ENCODE measurements at regions not wholly inside any gene's neighbourhood (a gene's known extent, or its start where the extent isn't known, plus 50 kb on each side); places are given as distances from the start of the nearest gene placed in this dataset.
A peak's percentile ranks its signal among the peaks of the same experiment; 100 is the strongest.
"Not testable (repeated sequence)": the region's sequence is repeated elsewhere in the genome, so short reads cannot be mapped to it uniquely, and the experiment has no call there.

DNA sequence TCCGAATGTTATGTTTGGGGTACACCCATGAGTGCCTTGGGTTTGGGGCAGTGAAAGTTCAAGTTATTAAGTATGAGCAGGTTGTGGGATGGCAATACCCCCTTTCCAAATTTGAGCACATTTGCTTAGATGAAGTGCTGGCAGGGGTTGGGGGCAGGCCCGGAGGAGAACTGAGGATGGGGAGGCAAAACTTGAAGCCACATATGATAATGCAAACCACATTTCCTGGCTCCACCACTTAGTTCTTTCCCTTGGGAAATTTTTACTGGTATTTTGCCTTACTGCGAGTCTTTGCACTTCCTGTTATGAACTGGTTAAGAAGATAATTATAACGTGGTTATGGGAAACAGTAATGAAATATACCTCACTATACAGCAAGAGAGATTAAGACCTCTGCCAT is 336.0 kb upstream of the ONECUT1 start:
- DNase-seq (ENCODE audit: low read depth), result no peak

DNA sequence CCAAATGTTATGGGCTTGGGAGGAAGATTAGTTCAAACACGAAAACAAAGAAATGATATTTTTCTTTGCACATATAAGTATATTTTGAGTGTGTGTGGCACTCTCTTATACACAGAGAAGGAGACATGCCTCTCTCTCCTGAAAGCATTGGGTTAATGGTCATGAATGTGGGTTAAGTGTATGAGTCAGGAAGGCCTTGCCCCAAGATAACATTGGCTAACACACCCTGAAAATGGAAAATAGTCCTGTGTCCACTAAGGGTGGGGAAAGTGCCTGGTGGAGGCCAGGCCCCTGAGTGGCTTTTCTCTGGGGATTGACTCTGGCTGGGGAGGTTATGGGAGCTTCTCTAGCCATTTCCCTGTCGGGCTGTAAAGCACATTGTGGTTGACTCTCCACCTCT is 332.7 kb upstream of the ONECUT1 start:
- DNase-seq (ENCODE audit: low read depth), result no peak

DNA sequence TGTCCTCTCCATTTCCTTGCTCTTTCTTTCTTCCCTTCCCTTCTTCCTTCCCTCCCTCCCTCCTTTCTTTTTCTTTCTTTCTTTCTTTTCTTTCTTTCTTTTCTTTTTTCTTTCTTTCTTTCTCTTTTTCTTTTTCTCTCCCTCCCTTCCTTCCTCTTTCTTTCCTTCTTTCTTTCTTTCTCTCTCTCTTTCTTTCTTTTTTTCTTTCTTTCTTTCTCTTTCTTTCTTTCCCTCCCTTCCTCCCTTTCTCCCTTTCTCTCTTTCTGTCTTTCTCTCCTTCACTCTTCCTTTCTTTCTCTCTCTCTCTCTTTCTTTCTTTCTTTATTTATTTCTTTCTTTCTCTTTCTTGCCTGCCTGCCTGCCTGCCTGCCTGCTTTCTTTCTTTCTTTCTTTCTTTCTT is 326.8 kb upstream of the ONECUT1 start:
- not testable (repeated sequence) for DNase-seq (ENCODE audit: low read depth)

DNA sequence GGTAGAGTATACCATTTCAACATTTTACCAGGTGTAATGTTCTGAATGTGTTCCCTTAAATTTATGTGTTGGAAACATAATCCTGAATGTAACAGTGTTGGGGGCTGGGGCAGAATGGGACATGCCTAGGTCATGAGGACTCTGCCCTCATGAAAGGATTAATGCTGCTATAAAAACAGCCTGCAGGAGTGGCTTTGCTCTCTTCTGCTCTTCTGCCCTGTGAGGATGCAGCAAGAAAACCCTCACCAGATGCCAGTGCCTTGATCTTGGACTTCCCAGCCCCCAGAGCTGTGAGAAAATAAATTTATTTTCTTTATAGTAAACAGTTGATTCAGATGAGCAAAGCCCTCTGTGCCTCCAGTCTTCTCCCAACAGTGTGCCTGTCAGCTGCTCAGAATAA is 326.0 kb upstream of the ONECUT1 start:
- DNase-seq (ENCODE audit: low read depth), result no peak

DNA sequence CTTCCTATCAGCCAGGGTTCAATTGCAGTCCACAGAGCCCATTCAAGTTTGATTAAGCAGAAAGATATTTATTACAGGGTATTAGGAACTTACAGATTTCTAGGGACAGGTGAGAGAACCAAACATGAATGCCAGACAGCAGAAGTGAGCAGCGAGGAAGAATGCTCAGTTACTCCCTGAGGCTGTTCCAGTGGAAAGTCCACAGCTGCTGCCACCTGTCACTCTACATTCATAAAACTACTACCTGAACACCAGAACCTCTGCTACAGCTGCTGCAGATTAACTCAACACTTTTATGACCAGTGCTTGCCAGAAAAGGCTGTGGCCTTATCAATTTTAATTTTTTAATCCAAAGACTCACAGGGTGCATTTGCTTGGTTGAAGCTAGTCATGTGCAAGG is 325.4 kb upstream of the ONECUT1 start:
- no peak for DNase-seq (ENCODE audit: low read depth)

DNA sequence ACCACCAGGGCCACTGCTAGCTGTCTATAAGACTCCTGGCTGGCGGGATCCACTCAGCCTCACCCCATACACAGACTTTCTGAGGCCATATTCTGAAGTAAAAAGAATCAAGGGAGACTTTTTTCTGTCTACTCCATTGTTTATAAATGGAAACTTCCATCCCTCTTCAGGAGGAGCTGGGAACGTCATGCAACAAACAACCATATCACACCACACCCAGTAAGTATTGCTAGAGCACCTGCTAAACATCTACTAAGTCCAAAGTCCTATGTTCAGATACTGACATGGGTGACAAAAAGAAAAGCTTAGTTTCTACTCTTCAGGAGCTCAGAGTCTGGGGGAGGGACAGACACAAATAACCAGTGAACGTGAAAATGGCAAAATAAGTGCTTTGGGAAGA is 324.8 kb upstream of the ONECUT1 start:
- no peak for DNase-seq (ENCODE audit: low read depth)

DNA sequence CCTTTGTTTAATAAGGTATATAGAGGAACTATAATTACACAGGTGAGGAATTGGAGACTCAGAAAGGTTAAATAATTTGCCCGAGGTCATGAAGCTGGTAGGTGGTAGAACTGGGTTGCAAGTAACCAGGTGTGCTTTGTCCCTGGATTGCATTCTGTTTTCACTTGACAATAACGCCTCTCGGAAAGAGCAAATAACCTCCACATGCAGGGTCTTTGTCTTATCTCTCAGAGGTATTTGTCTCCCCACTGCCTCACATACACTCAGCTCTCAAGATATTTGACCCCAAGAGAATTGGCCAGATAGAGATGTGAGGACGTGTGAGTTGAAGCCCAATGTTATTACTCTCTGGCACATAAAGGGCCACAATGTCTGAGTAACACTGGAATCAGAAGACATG is 320.9 kb upstream of the ONECUT1 start:
- DNase-seq (ENCODE audit: low read depth), result no peak

DNA sequence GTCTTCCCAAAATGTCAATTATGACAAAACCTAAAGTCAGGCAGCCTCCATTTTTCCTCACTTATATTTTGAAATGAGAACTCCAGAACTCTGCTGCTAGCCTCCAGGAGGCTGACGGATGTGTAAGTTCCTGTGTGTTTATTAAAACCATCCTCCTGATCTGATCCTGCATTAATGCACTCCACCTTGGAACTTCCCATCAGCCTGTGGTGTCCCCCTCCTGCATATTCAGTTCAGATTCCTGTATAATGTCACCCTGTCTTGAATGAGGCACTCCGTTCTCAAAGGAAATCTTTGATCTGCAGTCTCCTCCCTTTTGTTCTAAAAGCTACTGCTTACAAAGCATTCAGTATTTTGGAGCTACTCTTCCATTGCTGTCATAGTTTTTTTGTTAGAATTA is 318.2 kb upstream of the ONECUT1 start:
- no peak for DNase-seq (ENCODE audit: low read depth)

DNA sequence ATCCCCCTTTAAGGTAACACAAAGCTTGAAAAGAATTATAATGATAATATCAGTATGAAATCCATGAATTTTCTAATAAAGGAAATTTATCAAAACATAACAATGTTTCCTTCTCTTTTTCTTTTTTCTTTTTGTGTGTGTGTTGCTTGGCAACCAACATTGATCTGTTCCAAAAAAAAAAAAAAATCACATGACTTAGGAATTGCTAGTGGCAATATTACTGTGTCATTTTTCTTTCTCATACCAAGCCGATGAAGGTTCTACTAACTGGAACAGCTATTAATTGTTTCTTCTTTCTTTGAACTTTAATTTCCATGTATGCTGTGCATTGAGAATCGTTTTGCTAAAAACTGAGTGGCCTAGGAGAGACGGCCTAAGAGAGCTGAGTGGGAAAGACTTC is 317.7 kb upstream of the ONECUT1 start:
- no peak for DNase-seq (ENCODE audit: low read depth)

DNA sequence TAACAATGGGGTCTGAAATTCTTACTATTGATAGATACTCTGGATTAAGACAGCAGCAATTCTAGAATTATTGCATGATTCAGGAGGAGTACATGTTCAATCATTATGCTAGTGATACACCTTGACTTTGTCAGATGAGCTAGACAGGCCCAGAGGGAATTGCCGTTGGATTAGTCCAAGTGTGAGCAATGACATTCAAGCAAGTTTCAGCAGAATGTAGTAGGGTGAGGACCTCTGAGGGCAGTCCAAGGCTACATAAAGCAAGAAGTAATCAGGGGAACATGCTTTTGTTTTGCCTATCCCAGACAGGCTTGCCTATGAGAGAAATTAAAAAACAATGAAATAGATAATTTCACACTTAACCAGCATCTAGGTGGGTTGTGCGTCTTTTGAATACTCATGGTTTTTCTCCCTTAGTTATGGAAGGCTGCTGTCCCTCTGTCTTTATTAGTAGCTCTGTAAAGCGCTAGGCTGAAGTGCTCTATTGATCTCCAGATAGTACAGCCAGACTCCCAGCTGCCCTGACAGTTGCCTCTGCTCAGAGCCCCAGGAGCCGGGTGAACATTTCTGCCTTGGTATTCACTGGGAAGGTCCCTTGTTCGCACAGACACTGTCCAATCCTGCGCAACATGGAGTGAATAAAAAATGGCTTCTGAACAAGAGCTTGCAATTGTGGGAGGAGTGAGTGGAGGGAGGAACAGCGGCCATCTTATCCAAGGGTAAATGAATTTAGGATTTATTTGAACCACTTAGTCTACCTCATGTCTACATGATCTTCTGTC is 316.6 kb upstream of the ONECUT1 start:
- DNase-seq (ENCODE audit: low read depth), result no peak

DNA sequence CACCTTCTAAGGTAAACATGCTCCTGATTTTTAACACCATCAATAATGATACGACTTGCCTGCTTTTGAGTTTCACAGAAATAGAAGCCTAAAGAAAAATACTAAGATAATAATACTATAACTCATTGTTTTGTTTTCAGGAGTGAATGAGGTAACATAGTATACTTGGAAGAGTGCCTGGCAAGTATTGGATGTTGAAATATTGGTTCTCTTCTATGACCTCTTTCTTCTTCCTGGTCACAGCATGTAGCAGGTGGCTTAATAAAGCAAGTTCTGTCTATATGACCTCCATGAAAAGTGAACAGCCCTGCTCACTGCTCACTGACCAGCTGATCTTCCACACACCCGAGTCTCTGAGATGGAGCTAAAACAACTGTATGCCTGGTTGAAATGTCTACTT is 312.3 kb upstream of the ONECUT1 start:
- no peak for DNase-seq (ENCODE audit: low read depth)

DNA sequence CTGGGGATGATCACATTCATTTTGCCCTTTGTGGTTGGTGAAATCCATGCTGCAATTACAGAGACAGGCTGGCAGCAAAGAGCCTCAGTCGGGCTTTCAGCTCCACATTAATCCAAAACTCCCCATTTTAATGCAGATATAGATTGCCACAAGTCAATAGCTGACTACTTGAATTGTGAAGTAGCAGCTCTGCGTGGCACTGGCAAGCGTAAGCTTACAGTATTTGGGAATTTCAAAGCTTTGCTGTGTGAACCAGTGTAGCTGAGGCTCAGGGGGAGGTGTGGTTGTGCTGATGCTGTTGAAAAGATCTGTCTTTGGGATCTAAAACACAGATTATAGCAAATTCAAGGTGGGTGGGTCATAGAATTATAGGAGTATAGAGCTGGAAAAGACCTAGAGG is 290.3 kb upstream of the ONECUT1 start:
- no peak for DNase-seq (ENCODE audit: low read depth)

DNA sequence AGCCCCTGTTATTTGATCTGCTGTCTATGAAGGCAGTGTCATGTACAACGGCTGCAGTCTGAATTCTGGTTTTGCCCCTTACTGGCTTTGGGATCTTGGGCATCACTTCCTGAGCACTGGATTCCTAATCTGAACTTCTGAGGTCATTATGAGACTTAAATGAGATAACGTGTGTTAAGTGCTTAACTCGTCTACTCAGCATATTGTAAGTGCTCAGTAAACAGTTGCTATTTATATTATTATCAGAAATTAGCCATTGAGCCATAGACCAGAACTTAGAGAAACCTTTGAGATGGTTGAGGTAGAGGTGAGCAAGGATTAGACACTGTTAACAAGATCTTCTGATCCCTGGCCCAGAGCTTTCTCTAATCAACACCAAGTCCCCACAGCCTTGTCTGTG is 284.1 kb upstream of the ONECUT1 start:
- no peak for DNase-seq (ENCODE audit: low read depth)

DNA sequence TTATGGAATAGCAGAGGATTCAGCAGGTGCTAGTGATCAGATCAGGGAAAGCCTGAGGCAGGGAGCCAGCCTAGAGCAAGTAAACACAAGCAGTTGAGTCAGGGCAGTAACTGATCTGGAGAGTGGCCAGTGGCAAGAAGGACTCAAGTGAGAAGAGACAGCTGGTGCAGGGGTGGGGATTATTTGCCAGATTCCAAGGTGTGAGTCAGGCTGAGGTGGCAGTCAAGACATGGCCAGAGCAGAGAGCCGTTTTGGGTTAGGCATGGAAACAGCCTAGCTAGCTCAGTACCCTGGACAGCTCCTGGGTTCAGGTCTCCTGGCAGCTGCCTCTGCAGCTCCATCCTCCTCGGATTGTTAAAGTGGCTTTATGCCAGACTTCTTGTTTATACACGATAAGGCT is 281.9 kb upstream of the ONECUT1 start:
- peak; percentile 53 for DNase-seq (ENCODE audit: low read depth)

DNA sequence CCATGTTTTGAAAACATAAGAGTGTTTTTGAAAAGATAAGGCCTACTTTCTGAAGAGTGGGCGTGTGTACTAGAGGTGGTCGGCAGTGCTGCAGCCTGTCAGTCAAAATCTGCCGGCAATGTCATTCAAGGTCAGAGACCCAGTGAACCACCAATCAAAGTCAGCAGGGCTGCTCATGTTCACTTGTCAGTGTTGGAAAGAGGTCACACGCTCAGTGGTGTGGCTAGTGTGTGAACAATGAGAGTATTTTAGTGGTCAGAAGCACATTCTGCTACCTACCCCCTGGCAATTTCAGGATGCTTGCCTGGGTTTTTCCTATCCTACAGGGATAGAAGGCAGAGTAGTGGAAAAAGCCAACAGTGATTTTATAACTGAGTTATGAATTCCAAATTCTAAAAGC is 278.5 kb upstream of the ONECUT1 start:
- no peak for DNase-seq (ENCODE audit: low read depth)

DNA sequence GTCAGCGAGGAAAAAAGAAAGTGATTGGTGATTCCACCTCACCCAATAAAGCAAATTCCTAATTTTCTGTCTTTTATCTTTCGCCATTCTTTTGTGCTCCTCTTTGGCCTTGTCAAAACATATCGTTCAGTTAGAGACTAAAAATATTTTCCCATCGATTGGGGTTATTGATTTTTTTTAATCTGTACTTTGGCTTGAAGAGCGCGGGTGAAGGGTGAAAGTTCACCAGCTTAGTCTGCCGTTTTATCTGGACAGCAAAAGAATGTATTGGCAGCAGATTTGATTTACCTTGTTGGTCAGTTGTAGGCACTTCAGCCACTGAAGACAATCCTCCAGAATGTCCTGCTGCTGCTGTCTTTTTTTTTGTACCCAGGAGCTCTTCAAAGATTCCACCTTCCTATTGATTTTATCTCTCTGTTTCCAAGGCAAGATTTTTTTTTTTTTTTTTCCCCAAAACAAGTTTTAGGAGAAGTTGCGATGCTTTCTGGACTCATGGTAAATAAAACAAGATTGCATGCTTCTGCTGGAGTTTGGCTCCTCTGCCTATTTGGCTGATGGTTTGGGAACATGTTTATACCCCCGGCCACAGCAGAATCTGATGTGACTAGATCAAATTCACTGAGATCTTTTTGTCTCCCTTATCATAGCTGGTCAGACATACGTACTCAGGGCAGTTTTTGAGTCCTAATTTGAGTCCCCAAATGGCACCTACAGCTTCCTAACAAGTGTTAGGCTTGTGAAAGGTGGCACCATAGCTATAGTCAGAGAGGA is 269.3 kb upstream of the ONECUT1 start:
- no peak for DNase-seq (ENCODE audit: low read depth)

DNA sequence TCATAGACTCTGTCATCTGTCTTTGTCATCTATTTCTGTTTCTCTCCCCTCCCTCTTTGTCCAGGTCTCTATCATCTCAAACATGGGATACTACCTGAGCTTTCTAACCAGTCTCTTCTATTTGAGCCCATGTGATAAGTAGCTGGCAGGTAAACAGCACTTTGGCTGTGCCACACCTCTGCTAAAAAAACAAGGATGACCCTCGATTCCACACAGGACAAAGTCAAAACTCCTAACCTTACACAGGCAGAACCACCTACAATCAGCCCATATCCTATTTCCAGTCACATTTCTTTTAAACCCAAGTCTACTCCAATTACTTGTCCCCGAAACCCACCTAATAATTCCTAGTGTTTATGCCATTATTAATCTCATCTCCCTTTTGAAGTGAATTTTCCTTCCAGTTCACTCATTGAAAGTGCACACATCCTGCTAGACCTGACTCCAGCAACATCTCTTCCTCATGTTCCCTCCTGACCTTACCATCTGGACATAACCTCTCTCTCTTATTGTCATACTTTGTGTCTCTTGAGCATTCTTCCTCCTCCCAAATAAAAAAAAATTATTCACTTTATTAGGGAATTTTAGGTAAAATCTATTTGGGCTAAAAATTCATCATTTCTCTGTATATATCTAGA is 256.1 kb upstream of the ONECUT1 start:
- no peak for DNase-seq (ENCODE audit: low read depth)

DNA sequence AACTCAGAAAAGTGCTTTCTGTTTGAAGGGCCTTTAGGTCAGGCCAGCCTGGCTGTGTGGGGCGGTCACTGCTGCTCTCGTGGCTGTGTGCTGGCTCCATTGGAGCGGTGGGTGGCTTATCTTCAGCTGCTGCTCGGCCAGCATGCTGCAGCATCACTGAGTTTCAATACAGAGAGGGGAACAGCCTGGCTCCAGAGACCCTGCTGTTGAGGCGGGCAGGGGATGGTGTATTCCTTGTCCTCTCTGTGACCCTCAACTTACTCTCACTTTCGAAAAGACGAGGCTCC is 248.5 kb upstream of the ONECUT1 start:
- DNase-seq (ENCODE audit: low read depth), result no peak

DNA sequence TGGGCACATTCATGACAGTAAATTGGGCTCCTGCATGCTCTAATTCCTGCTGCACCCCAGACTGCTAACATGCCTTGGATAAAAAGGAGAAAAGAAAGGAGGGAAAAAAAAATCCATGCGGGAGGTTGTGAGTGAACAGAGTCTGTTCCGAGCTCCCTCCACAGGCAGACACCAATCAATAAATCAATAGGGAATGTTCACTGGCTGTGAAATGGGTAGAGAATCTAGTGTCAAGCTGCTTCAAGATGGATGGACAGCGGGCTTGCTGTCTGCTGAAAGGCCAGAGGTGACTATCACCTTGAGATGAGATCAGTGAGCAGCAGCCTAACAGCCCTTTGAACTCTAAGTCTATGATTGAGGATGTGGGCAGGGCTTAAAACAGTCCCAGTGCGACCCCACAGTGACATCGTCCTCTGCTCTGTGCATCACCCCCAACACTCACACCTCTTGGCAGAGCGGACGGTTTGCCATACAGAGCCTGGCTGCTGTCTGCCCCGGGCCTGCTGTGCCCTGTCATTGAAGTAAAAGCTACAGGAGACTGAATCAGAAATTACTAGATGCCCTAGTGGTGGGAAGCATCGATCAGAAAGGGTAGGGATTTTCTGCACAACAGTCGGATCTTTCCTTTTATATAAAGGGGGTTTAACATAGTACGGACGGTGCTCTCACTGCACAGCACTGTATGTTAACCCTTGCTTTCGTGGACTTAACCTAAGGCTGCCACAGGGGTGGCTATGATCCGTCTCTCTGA is 247.9 kb upstream of the ONECUT1 start:
- no peak for DNase-seq (ENCODE audit: low read depth)

DNA sequence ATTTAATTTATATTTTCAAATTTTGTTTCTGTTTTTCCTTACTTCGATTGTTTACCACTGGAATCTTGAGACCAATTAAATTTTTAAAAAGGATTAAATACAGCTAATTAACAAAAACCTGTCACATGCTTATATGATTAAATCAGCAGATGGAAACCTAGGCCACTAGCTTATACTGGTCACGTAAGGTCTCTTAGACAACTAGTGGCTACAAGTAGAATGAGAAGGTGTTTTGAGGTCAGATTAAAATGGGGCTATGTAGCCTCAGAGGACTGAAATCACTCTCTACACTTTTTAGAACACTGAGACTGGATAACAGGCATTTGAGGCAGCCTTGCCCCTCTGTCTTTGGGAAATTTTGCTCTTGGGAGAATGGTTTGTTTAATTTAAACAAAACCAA is 246.5 kb upstream of the ONECUT1 start:
- DNase-seq (ENCODE audit: low read depth), result no peak

DNA sequence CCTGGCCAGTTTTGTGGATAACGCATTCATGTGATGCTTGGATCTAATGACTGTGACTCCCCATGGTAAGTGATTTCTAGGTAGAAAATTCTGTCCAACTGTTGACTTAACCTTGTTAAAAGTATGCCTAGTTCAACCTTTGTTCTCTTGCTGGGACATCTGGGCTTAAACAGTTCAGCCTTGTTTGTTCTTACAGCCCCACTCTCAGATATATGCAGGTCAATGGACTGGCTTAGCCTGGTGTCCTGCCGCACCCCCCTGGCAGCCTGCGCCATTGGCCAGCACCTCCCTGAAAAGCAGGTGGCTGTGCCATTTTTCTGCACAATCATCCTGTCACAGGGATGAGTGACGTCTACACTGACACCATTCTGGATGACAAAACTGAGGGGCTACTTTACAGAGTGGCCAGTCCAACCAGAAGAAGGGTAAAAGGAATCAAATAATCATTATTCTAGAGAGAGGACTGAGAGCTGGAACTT is 244.7 kb upstream of the ONECUT1 start:
- DNase-seq (ENCODE audit: low read depth), result no peak

DNA sequence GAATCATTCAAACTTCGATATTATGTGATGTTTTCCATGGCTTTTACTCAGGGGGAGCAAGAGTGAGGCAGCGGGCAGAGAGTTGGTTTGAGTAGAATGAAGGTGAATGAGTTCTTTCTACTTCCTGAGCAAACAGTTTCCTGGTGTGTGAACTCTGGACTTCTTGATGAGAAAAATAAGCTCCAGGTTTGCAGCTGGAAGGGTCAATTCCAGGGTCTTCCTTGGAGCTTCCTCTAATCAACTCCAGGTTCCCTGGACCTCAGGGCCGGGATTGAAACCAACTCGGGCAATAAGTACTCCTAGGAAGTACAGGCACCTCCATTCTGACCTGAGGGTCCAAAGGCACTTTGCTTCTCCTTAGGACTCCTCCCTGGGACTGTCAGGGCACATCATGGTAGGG is 243.6 kb upstream of the ONECUT1 start:
- DNase-seq (ENCODE audit: low read depth), result no peak

DNA sequence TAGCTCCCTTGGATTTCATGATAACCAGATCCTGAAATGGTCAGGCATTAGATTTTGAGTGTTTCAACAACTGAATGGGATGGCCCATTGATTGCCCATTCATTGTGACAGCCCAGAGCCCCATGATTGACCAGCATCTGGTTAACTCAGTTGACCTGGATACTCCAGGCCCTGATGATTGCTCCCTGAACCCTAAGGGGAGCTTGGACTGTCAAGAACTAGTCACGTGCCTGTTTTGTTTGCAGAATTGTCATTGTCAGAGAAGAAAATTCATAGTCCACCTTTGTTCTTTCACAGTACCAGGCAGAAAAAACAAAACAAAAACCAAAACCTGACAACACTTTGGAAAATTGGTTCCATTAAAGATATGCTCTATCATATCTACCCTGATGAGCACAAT is 241.3 kb upstream of the ONECUT1 start:
- DNase-seq (ENCODE audit: low read depth), result no peak
